GM20431 (cell line): ENCODE measurements at regions not wholly inside any gene's neighbourhood (a gene's known extent, or its start where the extent isn't known, plus 50 kb on each side); places are given as distances from the start of the nearest gene placed in this dataset.
"Not testable (repeated sequence)": the region's sequence is repeated elsewhere in the genome, so short reads cannot be mapped to it uniquely, and the experiment has no call there.

Experiments used
- in situ Hi-C: fragments of 300-500 bp; cut with MseI, MboI; formaldehyde crosslinking; loops from one replicate; pipeline ENCODE4 v1.15.0; 2020; ENCODE audit warnings: low sequenced_read_pairs; ENCODE audit not compliant: unreplicated experiment

DNA sequence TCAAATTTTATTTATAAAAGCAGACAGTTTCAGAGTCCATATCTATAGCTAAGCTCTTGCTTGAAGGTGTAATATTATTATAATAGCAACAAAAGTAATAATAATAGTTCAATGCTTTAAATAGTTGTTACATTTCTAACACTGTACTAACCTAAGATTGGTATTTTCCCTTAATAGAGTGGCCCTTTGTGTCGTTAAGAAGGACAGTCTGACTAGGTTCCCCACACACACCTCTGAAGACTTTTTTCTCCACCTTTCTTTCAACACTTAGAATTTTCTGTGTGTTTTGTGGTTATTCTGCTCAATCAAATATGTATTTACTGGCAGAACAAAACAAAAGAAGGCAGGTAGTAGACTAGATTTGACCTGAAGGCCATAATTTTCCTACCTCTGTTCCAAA, 223.2 kb upstream of the ACO1 start:
- in situ Hi-C loops = loop anchor here (25.0 kb wide), 1 partner anchor 101 kb away; no protein-coding TSS in a partner anchor

DNA sequence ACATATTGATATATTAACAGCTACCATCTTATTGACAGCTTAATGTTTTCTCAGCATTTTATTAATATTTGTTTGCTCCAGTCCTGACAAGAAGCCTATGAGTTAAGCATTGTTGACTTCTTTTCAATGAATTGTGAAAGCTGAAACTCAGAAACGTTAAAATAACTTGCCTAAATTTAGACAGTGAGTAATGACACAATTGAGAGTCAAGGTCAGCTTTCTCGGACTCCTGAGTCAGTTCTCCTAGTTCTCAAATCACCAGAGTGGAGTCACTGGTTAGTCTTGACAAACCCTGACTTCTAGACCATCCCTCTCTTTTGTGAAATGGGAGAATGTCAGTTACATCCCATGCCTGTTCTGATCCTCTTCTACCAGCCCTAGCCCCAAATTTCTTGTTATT, 222.7 kb upstream of the ACO1 start:
- in situ Hi-C loops = loop anchor here (25.0 kb wide), 1 partner anchor 101 kb away; no protein-coding TSS in a partner anchor

DNA sequence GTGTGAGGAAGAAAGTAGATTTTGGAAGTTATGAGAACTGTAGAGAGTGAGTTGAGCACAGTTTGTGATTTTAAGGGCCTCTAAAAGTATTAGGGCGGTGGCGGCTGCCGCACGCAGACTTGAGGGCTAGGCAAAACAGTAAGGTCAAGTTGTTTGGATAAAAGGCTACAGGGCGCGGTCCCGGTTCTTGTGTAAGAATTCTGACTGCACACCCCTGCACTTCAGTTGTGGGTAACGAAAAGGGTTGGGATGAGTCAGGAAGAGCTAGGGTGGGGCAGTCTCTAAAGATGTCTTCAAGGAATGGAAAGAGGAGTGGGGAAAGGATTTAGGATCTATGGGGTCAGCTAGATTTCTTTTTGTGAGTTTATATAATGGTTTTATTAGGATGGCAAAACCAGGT, 218.1 kb upstream of the ACO1 start:
- in situ Hi-C loops = loop anchor here (25.0 kb wide), 1 partner anchor 96 kb away; no protein-coding TSS in a partner anchor

DNA sequence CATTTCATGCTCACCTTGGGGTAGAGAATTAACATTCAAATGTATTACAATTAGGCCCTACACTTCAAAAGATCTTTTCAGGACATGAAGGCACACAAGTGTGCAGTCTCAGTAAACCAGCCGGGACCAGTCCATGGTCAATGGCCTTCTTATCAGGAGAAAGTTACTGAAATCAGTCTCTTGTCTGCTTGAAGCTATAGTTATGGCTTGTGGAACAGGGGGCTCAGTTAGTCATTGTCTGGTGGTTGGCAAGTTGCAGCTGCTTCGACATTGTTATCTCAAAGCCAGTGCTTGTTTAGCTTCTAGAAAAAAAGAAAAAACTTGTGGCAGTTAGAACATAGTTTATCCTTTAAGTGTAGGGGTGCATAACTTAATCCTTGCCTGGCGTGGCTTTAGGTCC, 213.1 kb upstream of the ACO1 start:
- in situ Hi-C loops = loop anchor here (25.0 kb wide), 1 partner anchor 91 kb away; no protein-coding TSS in a partner anchor

DNA sequence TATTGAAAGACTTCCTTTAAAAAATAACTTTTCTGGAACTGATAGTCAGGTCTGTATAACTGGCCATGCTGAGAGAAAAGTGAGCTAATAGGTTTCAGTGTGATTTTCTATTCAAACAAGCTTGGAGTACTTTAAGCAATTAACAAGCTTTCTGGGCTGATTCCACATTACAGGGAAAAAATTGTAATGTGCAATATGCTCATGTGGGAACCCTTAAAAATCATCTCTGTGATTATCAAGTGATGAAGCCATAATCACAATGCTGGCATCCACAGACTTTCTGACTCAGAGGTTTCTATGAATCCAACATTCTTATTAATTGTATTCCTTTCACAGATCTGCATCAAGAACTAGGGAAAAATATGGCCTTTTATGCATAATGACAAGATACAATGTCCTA, 212.2 kb upstream of the ACO1 start:
- in situ Hi-C loops = loop anchor here (25.0 kb wide), 1 partner anchor 90 kb away; no protein-coding TSS in a partner anchor

DNA sequence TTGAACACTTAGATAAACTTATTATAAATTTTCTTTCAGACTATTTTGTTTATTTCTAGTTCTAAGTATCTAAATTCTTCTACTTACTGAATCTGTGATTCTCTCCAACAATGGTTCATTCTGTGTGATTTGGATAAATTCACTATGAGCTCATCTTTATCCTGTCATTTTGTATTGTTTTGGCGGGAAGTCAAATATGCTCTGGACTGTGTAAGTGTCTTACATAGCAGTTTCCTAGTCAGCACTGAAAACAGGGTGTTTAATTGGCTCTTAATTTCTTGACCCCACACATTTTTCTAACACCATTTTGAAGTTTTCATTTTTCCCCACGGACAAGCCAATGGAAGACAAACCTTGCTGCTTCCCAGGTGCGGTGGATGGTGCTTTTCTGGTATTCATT, 207.0 kb upstream of the ACO1 start:
- in situ Hi-C loops = no loop called here

DNA sequence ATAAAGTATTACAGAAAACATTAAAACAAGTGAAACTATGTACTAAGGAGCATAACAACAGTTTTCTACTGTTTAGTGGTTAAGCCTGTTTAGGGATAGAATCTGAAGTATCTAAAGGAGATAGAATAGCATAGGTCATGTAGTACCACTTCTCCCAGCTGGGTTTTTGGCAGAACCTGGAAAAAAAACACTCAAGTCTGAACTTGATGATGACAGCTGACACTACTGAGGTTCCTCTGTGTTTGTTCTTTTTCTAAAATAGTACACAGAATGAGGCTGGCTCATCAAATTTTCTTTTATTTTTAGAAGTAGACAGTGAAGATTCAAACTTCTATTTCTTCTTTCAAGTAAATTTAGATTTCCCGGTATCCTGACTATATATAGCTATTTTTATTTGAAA, 203.8 kb upstream of the ACO1 start:
- in situ Hi-C loops = no loop called here

DNA sequence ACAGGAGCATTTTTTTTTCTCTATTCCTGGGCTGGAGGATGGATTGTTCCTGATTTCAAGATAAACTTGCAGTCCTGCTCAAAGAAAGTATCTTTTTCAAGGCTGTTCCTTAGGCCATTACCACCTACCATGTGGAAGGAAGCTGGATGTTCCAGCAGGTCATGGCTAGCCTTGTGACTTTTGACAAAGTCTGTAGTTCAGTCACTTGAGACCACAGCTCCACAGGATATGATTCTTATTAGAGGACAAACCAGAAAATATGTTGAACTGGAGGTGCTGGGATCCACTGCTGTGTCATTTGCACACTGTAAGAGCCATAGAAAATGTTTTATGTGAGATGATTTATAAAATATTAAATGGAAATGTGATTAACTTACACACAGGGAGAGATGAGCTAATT, 184.2 kb upstream of the ACO1 start:
- in situ Hi-C loops = no loop called here

DNA sequence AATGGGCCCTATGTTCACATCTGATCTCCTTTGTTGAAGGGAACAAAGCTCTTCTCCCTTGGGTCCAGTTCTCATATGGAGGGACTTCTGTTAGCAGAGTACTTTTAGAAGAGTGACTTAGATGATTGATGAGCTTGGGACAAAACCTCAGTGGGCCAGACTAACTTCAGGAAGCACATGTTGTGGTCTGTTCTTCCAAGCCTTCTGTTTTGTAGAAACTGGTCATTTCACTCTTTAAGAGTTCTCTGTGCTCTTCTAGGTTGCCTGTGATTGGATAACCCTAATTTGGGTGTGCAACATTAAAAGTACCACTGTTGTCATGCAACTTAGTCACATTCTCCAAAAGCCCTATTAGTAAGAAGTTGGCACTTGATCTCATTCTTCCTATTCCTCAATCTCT, 183.5 kb upstream of the ACO1 start:
- in situ Hi-C loops = no loop called here

DNA sequence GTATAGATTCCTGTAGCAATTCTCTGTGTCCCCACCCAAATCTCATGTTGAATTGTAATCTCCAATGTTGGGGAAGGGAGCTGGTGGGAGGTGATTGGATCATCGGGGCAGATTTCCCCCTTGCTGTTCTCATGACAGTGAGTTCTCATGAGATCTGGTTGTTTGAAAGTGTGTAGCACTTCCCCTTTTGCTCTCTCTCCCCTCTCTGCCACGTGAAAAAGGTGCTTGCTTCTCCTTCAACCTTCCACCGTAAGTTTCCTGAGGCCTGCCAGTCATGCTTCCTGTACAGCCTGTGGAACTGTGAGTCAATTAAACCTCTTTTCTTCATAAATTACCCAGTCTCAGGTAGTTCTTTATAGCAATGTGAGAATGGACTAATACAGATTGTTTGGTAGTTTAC, 175.3 kb upstream of the ACO1 start:
- in situ Hi-C loops = not testable (repeated sequence)

DNA sequence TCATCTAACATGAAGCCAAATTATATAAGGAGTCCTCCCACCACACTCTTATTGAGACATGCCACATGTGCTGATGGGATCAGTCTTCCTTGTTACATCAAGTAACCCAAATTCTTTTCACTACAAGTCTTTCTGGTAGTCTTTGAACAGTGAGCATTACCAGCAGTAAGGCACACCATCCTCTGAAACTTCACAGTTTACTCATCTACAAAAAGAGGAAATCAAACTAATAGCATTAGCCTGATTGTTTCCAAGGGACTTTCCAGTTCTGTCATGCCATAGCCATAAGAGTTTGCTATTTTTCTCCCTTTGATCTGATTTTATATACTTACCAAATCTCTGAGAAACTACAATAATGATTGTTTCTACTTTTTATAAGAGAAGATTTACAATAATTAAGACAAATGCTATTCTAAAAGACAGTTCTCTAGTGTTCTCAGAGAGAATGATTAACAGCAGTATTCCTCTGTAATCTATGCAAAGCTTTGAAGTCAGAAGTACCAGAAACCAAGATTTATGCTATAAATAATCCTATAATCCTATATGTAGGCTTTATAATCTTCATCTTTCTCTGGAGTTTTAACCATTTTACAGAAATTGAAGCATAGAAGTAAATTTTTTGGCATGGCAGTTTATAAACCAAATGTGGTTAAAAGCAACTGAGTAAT, 166.2 kb upstream of the ACO1 start:
- in situ Hi-C loops = no loop called here

DNA sequence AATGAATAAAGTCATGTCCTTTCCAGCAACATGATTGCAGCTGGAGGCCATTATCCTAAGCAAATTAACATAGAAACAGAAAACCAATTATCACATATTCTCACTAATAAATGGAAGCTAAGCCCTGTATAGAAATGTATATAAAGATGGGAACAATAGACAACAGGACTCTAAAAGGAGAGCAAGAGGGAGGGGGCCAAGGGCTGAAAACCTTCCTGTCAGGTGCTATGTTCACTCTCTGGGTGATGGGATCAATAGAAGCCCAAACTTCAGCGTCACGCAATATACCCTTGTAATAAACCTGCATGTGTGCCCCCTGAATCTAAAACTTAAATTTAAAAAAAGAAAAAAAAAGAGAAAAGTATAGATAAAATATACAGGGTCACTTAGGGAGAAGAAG, 163.7 kb upstream of the ACO1 start:
- in situ Hi-C loops = no loop called here

DNA sequence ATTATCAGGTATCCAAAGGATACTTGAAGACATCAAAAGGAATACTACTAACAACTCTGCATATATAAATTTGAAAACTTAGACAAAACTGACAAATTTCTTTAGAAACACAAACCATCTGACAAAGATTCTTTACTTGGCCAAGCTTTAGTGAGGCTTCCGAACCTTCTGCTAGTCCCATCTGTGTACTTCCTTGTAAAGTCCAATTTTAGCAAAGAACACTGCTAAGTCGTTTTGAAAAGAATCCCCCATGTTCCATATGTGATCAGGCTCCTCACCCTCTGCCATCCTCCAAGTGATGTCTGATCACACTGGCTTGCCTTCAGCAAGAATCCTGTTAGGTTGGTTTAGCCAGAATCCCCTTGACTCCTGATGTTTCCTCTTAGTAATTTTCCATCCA, 150.0 kb upstream of the ACO1 start:
- in situ Hi-C loops = no loop called here

DNA sequence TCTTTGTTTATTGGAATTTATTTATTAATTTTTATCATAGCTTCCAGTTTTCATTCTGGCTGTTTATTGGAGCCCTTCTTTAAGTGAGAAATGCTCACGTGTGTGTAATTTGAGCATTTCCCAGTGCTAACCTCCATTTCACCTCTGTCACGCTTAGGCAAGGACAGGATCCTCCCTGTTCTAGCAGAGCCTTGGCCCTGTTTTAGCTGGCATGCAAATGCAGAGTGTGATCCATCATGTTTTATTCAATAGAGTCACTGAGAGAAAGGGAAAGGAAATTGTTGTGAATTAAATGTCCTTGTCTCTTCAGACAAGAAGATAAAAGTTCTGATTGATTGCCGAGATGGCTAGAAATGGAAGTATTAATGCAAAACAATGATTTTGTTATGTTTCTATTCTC, 137.3 kb upstream of the ACO1 start:
- in situ Hi-C loops = no loop called here

DNA sequence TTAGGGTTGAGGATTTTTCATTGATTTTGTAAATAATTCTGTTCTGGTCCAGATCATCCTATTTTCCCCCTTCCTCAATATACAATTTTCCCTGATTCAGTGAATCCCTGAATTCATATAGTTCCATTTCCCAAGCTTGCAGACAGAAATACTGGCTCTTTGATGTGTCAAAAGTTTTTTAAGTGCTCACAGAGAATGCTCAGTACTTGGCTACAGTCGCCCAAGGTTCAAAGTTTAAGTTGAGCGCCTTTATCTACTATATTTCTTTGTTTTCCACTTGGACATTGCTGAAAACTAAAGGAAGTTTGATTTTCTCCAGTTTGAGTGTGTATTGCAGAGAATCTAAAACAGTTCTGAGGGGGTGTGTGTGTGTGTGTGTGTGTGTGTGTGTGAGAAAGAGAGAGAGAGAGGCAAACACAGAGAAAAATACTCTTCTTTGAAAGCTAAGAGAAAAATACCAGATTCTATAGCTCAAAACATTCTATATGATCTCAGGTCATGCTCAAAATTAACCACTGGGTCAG, 136.2 kb upstream of the ACO1 start:
- in situ Hi-C loops = no loop called here

DNA sequence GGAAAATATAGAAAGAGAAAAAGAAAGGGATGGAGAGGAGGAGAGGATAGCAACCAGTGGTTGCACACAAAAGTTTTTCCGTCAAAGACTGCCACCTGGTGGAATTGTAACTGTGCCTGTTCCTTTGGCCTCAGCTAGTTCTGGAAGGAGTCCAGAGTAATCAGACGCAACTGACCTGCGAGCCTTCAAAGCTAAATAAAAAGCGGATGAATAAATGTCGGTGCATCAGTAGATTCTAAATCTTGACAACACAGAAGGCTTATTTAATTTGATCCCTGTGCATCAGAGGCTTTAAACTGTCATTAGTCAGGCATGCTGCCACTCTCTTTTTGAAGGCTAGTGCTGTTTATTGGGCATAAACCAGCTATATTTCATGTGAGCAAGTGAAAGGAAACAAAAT, 132.9 kb upstream of the ACO1 start:
- in situ Hi-C loops = loop anchor here (25.0 kb wide), 1 partner anchor 89 kb away; no protein-coding TSS in a partner anchor

DNA sequence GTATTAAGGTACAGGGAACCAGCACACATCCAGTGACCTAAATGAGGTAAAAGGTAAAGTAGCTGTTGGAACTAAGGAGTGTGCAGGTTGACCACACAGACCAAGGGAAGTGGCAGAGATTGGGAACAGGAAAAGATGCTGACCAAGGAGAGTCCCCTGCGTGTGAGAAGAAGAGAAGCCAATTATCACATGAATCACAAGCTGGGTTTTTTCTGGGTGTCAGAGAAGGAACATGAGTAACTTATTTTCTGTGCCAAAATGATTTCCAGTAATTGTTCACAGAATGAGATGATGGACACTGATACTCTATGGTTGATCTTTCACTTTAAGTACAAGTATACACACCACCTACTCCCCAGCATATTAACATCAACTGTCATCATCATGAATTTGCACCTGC, 130.7 kb upstream of the ACO1 start:
- in situ Hi-C loops = loop anchor here (25.0 kb wide), 1 partner anchor 91 kb away; no protein-coding TSS in a partner anchor

DNA sequence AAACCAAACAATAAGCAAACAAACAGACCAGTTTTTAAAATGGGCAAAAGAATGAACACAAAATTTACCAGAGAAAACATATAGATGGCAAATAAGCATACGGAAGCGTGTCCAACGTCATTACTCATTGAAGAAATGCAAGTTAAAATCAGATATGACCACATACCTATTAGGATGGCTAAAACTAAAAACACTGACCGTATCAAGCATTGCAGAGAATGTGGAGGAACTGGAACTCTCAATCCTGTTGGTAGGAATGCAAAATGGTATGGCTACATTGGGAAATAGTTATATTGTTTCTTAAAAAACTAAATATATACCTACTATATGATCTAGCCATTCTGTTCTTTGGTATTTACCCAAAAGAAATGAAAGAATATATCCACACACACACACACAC, 129.4 kb upstream of the ACO1 start:
- in situ Hi-C loops = loop anchor here (25.0 kb wide), 1 partner anchor 93 kb away; no protein-coding TSS in a partner anchor

DNA sequence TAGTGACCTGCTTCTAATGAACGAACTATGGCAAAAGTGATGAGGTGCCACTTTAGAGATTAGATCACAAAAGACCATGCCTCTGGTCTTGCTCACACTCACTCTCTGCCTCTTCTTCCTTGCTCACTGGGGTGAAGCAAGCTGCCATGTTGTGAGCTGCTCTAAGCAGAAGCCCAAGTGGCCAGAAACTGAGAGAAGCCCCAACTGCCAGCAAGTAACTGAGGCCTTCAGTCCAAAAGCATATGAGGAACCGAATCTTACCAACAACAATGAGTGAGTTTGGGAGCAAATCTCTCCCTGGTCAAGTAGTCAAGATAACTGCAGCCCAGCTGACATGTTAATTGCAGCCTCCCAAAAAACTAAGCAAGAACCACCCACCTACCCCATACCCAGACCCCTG, 126.0 kb upstream of the ACO1 start:
- in situ Hi-C loops = loop anchor here (25.0 kb wide), 1 partner anchor 96 kb away; no protein-coding TSS in a partner anchor

DNA sequence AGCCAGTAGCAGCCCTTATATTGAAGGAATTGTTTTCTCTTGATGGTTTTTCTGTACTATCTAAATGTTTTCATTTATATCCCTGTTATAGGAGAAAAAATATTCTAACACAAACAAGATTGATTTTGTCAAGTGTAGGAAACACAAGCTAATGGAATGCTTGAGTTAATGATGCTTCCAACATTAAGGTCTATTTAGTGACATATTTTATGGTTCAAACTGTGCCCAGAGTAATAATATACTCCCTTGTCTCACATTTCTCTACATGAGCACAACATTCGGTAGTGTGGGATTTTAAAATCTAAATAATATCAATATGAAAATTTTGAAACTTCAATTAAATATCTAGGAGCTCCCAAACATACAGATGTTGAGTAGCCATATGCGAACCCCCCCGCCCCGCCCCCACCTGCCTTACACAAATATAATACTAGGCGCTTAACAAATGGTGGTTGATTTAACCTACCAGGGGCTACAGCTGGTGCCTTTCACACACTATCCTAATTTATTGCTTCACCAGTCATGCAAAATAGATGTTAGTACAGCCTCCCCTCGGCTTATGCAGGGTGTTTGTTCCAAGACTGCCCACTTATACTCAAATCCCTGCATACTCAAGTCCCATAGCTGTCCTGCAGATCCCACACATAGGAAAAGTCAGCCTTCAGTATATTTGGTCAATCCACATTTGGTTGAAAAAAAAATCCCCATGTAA, 124.1 kb upstream of the ACO1 start:
- in situ Hi-C loops = loop anchor here (25.0 kb wide), 1 partner anchor 98 kb away; no protein-coding TSS in a partner anchor
